ENCODE measurements at regions not wholly inside any gene's neighbourhood (a gene's known extent, or its start where the extent isn't known, plus 50 kb on each side); places are given as distances from the start of the nearest gene placed in this dataset.

- DNase-seq = no peak
Measured at GRCh38 chr11:103530257-103530656, 421.0 kb downstream of the DYNC2H1 start.

GRCh38 chr11:103532133-103532788, 423.0 kb downstream of the DYNC2H1 start:
- DNase-seq = no peak

GRCh38 chr11:103534191-103534590, 425.0 kb downstream of the DYNC2H1 start:
- no peak for DNase-seq

GRCh38 chr11:103534959-103535358, 425.7 kb downstream of the DYNC2H1 start:
- no peak for DNase-seq

- DNase-seq = no peak
Measured at GRCh38 chr11:103536335-103536722, 427.1 kb downstream of the DYNC2H1 start.

GRCh38 chr11:103537904-103538502, 428.8 kb downstream of the DYNC2H1 start:
- no peak for DNase-seq

- no peak for DNase-seq
Measured at GRCh38 chr11:103539166-103539565, 429.9 kb downstream of the DYNC2H1 start.

GRCh38 chr11:103541186-103541795, 432.1 kb downstream of the DYNC2H1 start:
- no peak for DNase-seq

- DNase-seq = no peak
Measured at GRCh38 chr11:103542851-103543250, 433.6 kb downstream of the DYNC2H1 start.

GRCh38 chr11:103543456-103543855, 434.2 kb downstream of the DYNC2H1 start:
- DNase-seq = no peak

- no peak for DNase-seq
Measured at GRCh38 chr11:103544874-103545273, 435.6 kb downstream of the DYNC2H1 start.

- no peak for DNase-seq
Measured at GRCh38 chr11:103545551-103545950, 436.3 kb downstream of the DYNC2H1 start.

GRCh38 chr11:103546236-103546635, 437.0 kb downstream of the DYNC2H1 start:
- no peak for DNase-seq

- DNase-seq = no peak
Measured at GRCh38 chr11:103547024-103547423, 437.8 kb downstream of the DYNC2H1 start.

- no peak for DNase-seq
Measured at GRCh38 chr11:103547691-103548090, 438.5 kb downstream of the DYNC2H1 start.

GRCh38 chr11:103548838-103549237, 439.6 kb downstream of the DYNC2H1 start:
- no peak for DNase-seq

GRCh38 chr11:103550811-103551210, 441.6 kb downstream of the DYNC2H1 start:
- DNase-seq = no peak

- DNase-seq = no peak
Measured at GRCh38 chr11:103552086-103552485, 442.9 kb downstream of the DYNC2H1 start.

- DNase-seq = no peak
Measured at GRCh38 chr11:103556171-103556570, 446.9 kb downstream of the DYNC2H1 start.

- no peak for DNase-seq
Measured at GRCh38 chr11:103566116-103566515, 456.9 kb downstream of the DYNC2H1 start.

GRCh38 chr11:103581760-103582159, 454.7 kb upstream of the DDI1 start:
- no peak for DNase-seq

- DNase-seq = no peak
Measured at GRCh38 chr11:103582351-103582909, 454.0 kb upstream of the DDI1 start.

- no peak for DNase-seq
Measured at GRCh38 chr11:103584021-103584420, 452.4 kb upstream of the DDI1 start.

GRCh38 chr11:103584720-103585119, 451.7 kb upstream of the DDI1 start:
- no peak for DNase-seq
